NCI-H1105 (cell line): ENCODE measurements at regions not wholly inside any gene's neighbourhood (a gene's known extent, or its start where the extent isn't known, plus 50 kb on each side); places are given as distances from the start of the nearest gene placed in this dataset.

ENCODE experiments used
- DNase-seq: peaks from one replicate; lab custom pipeline; 2025; lab: John Stamatoyannopoulos, UW

- DNase-seq = no peak
These were observed 168.8 kb upstream of the B3GALT2 start for GRCh38 chr1:193355178-193355577.

GRCh38 chr1:193348769-193349535 lies 162.5 kb upstream of the B3GALT2 start:
- no peak for DNase-seq

- no peak for DNase-seq
These were observed 161.8 kb upstream of the B3GALT2 start for GRCh38 chr1:193348091-193348768.

- no peak for DNase-seq
These were observed 159.7 kb upstream of the B3GALT2 start for GRCh38 chr1:193346085-193346484.

- no peak for DNase-seq
These were observed 156.4 kb upstream of the B3GALT2 start for GRCh38 chr1:193342811-193343210.

- no peak for DNase-seq
These were observed 153.9 kb upstream of the B3GALT2 start for GRCh38 chr1:193340331-193340730.

GRCh38 chr1:193339401-193339800 lies 153.0 kb upstream of the B3GALT2 start:
- no peak for DNase-seq

GRCh38 chr1:193338194-193338593 lies 151.8 kb upstream of the B3GALT2 start:
- DNase-seq = no peak

GRCh38 chr1:193335806-193336428 lies 149.5 kb upstream of the B3GALT2 start:
- DNase-seq = no peak

GRCh38 chr1:193333166-193333565 lies 146.8 kb upstream of the B3GALT2 start:
- no peak for DNase-seq

GRCh38 chr1:193326296-193326695 lies 139.9 kb upstream of the B3GALT2 start:
- no peak for DNase-seq

GRCh38 chr1:193325771-193326170 lies 139.4 kb upstream of the B3GALT2 start:
- DNase-seq = no peak

- no peak for DNase-seq
These were observed 138.6 kb upstream of the B3GALT2 start for GRCh38 chr1:193325042-193325441.

GRCh38 chr1:193322211-193322610 lies 135.8 kb upstream of the B3GALT2 start:
- no peak for DNase-seq

GRCh38 chr1:193321242-193321840 lies 134.9 kb upstream of the B3GALT2 start:
- no peak for DNase-seq

GRCh38 chr1:193320270-193320669 lies 133.9 kb upstream of the B3GALT2 start:
- DNase-seq = no peak

GRCh38 chr1:193318347-193318746 lies 131.9 kb upstream of the B3GALT2 start:
- no peak for DNase-seq

- DNase-seq = no peak
These were observed 127.1 kb upstream of the B3GALT2 start for GRCh38 chr1:193313354-193314140.

- DNase-seq = no peak
These were observed 126.0 kb upstream of the B3GALT2 start for GRCh38 chr1:193312432-193312831.

GRCh38 chr1:193311226-193311948 lies 125.0 kb upstream of the B3GALT2 start:
- DNase-seq = no peak

- peak; percentile 60 for DNase-seq
These were observed 124.2 kb upstream of the B3GALT2 start for GRCh38 chr1:193310564-193310963.
